ENCODE measurements at regions not wholly inside any gene's neighbourhood (a gene's known extent, or its start where the extent isn't known, plus 50 kb on each side); places are given as distances from the start of the nearest gene placed in this dataset.

- DNase-seq (ENCODE audit: low spot score): no peak
These were observed 464.6 kb downstream of the PCDH18 start for GRCh38 chr4:137067735-137068134.

- peak; percentile 17 for DNase-seq (ENCODE audit: low spot score)
These were observed 467.0 kb downstream of the PCDH18 start for GRCh38 chr4:137065311-137065710.

GRCh38 chr4:137063961-137064360 is 468.3 kb downstream of the PCDH18 start:
- DNase-seq (ENCODE audit: low spot score): no peak

- DNase-seq (ENCODE audit: low spot score): no peak
These were observed 489.1 kb downstream of the PCDH18 start for GRCh38 chr4:137043184-137043583.

- no peak for DNase-seq (ENCODE audit: low spot score)
These were observed 492.9 kb downstream of the PCDH18 start for GRCh38 chr4:137039370-137039769.

- no peak for DNase-seq (ENCODE audit: low spot score)
These were observed 500.1 kb downstream of the PCDH18 start for GRCh38 chr4:137032222-137032621.

- DNase-seq (ENCODE audit: low spot score): no peak
These were observed 503.3 kb downstream of the PCDH18 start for GRCh38 chr4:137029026-137029425.

- no peak for DNase-seq (ENCODE audit: low spot score)
These were observed 506.7 kb downstream of the PCDH18 start for GRCh38 chr4:137025484-137026059.

- no peak for DNase-seq (ENCODE audit: low spot score)
These were observed 516.6 kb downstream of the PCDH18 start for GRCh38 chr4:137015426-137016409.

- no peak for DNase-seq (ENCODE audit: low spot score)
These were observed 531.9 kb downstream of the PCDH18 start for GRCh38 chr4:137000432-137000831.

GRCh38 chr4:136992032-136992431 is 540.3 kb downstream of the PCDH18 start:
- no peak for DNase-seq (ENCODE audit: low spot score)

- no peak for DNase-seq (ENCODE audit: low spot score)
These were observed 546.6 kb downstream of the PCDH18 start for GRCh38 chr4:136985683-136986082.

GRCh38 chr4:136967069-136967468 is 565.2 kb downstream of the PCDH18 start:
- DNase-seq (ENCODE audit: low spot score): no peak

GRCh38 chr4:136965478-136965877 is 566.8 kb downstream of the PCDH18 start:
- DNase-seq (ENCODE audit: low spot score): no peak

GRCh38 chr4:136962868-136963267 is 569.4 kb downstream of the PCDH18 start:
- DNase-seq (ENCODE audit: low spot score): no peak

- DNase-seq (ENCODE audit: low spot score): no peak
These were observed 585.9 kb downstream of the PCDH18 start for GRCh38 chr4:136946307-136946907.

GRCh38 chr4:136939781-136940180 is 592.5 kb downstream of the PCDH18 start:
- DNase-seq (ENCODE audit: low spot score): no peak

GRCh38 chr4:136935871-136936270 is 596.4 kb downstream of the PCDH18 start:
- DNase-seq (ENCODE audit: low spot score): no peak

GRCh38 chr4:136935305-136935704 is 597.0 kb downstream of the PCDH18 start:
- no peak for DNase-seq (ENCODE audit: low spot score)

GRCh38 chr4:136934601-136935000 is 597.7 kb downstream of the PCDH18 start:
- no peak for DNase-seq (ENCODE audit: low spot score)

- no peak for DNase-seq (ENCODE audit: low spot score)
These were observed 600.5 kb downstream of the PCDH18 start for GRCh38 chr4:136931781-136932180.

GRCh38 chr4:136928957-136929411 is 603.3 kb downstream of the PCDH18 start:
- no peak for DNase-seq (ENCODE audit: low spot score)

GRCh38 chr4:136927172-136927571 is 605.1 kb downstream of the PCDH18 start:
- DNase-seq (ENCODE audit: low spot score): peak; percentile 9

Measured in AG20443 (cell line).